NT2/D1 (cell line): ENCODE measurements at regions not wholly inside any gene's neighbourhood (a gene's known extent, or its start where the extent isn't known, plus 50 kb on each side); places are given as distances from the start of the nearest gene placed in this dataset.

Experiments used
- YY1 ChIP-seq: IDR thresholded peaks from 2 replicates; pipeline ENCODE4 v1.6.1; 2011; ENCODE audit not compliant: insufficient read length, insufficient read depth
- ZNF274 ChIP-seq: IDR thresholded peaks from 2 replicates; pipeline ENCODE4 v1.6.1; 2011; ENCODE audit warnings: mild to moderate bottlenecking, low read depth, low read length

- TF ChIP-seq ZNF274 = no peak
- TF ChIP-seq YY1 = no peak
Measured at GRCh38 chr12:18982226-18982949, 147.1 kb upstream of the PLEKHA5 start.
